ENCODE measurements at regions not wholly inside any gene's neighbourhood (a gene's known extent, or its start where the extent isn't known, plus 50 kb on each side); places are given as distances from the start of the nearest gene placed in this dataset.
A peak's percentile ranks its signal among the peaks of the same experiment; 100 is the strongest.
"Not testable (repeated sequence)": the region's sequence is repeated elsewhere in the genome, so short reads cannot be mapped to it uniquely, and the experiment has no call there.

DNA sequence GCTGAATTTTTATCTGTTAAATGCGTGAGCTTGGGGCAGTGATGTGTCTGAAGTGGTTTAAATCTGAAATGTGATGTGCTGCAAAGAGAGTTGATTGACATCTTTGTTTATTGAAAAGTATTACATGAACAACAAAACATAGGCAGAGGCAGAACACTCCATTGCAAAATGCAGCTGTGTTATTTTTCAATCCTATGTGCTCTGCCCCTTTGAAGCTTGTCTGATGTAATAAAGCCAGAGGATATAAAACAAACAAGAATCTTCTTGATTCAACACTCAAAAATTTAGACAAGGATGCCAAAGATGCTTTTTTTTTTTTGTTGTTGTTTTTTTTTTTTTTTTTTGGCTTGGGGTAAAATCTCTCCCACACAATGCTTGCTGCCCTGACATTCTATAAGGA, 482.4 kb upstream of the MMS22L start:
- FAIRE-seq = no peak
- TF ChIP-seq, protein P1, sequence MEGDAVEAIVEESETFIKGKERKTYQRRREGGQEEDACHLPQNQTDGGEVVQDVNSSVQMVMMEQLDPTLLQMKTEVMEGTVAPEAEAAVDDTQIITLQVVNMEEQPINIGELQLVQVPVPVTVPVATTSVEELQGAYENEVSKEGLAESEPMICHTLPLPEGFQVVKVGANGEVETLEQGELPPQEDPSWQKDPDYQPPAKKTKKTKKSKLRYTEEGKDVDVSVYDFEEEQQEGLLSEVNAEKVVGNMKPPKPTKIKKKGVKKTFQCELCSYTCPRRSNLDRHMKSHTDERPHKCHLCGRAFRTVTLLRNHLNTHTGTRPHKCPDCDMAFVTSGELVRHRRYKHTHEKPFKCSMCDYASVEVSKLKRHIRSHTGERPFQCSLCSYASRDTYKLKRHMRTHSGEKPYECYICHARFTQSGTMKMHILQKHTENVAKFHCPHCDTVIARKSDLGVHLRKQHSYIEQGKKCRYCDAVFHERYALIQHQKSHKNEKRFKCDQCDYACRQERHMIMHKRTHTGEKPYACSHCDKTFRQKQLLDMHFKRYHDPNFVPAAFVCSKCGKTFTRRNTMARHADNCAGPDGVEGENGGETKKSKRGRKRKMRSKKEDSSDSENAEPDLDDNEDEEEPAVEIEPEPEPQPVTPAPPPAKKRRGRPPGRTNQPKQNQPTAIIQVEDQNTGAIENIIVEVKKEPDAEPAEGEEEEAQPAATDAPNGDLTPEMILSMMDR (IDR thresholded peaks at IDR 0.05; ENCODE audit: insufficient read depth, low read length, severe bottlenecking) = no peak
- Histone ChIP-seq H3K4me3 (ENCODE audit: low read depth, low read length) (no peak overlapping the region), H3K27me3 (ENCODE audit: control insufficient read depth, insufficient read depth, low read length) (no peaks in the 10 kb centered on the region), H3K36me3 (ENCODE audit: control insufficient read depth, insufficient read depth, low read length) (no peaks in the 10 kb centered on the region)
- DNase-seq (ENCODE audit: low read depth) = peak; percentile 50

DNA sequence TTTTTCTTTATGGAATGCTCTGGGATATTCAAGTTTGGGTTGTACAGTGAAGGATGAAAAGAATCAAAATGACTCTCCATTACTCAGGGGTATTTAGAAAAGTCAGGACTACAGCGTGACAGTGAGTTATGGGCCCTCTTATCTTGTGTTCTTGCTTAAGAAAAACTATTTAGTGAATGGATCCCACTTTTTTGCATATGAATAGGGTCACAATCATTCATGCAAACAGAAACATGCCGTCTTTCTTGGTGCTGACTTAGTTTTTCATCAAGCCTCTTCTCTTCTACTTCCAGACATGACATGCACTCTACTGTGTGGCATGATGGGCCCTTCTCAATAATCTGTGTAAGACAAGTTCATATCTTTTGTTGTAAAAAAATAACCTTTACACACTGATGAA, 488.4 kb upstream of the MMS22L start:
- no peaks in the 10 kb centered on the region for H3K27me3 ChIP-seq (ENCODE audit: control insufficient read depth, insufficient read depth, low read length)
- FAIRE-seq = no peak

DNA sequence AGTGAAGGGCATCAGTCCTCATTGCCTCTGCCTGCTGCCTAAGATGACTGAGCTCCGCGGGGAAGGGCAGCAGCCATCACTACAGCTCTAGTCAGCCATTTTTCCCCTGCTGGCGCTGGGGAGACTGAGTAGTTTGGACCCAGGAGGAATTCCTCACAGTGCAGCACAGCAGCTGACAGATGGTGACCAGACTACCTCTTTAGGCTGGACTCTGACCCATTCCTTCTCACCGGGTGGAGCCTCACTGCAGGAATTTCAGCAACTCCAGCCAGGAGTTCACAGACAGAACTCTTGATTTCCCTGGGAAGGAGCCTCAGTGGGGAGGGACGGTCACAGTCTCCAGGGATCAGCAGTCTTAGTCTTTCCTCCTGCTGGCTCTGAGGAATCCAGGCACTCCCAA, 492.0 kb upstream of the MMS22L start:
- DNase-seq (ENCODE audit: low read depth) = no peak
- H3K4me3 ChIP-seq (ENCODE audit: low read depth, low read length) = no peak overlapping the region
- no peak for FAIRE-seq
- TF ChIP-seq, protein P1 (IDR thresholded peaks at IDR 0.05; ENCODE audit: insufficient read depth, low read length, severe bottlenecking) = no peak
- no peaks in the 10 kb centered on the region for H3K27me3 ChIP-seq (ENCODE audit: control insufficient read depth, insufficient read depth, low read length)
- H3K36me3 ChIP-seq (ENCODE audit: control insufficient read depth, insufficient read depth, low read length) = no peaks in the 10 kb centered on the region

More for the DNA sequence above, 488.4 kb upstream of the MMS22L start:
- Histone ChIP-seq H3K4me3 (ENCODE audit: low read depth, low read length) (no peak overlapping the region), H3K36me3 (ENCODE audit: control insufficient read depth, insufficient read depth, low read length) (no peaks in the 10 kb centered on the region)
- DNase-seq (ENCODE audit: low read depth) = no peak
- TF ChIP-seq, protein P1 (IDR thresholded peaks at IDR 0.05; ENCODE audit: insufficient read depth, low read length, severe bottlenecking) = no peak

DNA sequence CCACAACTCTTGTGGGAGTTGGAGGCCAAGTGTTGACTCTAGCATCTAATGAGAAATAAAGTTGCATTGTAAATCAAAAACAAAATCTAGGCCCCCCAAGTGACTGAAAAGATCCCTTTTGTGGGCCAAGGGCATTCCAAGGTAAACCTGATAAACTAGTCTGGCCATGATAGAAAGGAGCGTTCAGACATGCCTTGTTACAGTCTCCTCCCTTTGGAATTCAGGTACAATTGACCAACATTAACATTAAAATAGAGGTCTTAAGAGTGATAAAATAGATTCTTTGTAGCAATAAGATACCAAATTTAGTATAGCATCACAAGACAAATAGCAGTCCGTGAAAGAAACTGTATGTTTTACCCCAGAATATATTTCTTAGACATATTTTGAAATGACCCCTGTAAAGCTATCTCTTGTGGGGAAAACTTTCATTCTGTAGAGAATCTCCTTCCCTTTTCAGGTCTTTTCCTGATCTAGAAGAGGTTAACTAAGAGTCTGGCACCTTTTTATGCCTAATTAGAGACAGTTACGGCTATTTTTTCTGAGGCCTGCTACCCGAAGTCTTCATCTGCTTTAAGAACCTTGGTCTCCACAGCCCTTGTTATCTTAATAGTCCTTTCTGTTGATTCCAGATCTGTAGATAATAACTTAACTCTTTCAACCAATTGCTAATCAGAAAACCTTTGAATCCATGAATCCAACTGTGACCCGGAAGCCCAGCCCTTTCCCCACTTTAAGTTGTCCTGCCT, 495.4 kb upstream of the MMS22L start:
- TF ChIP-seq, protein P1 (IDR thresholded peaks at IDR 0.05; ENCODE audit: insufficient read depth, low read length, severe bottlenecking) = no peak
- FAIRE-seq (no peak), DNase-seq (ENCODE audit: low read depth) (peak; percentile 29)
- Histone ChIP-seq H3K27me3 (ENCODE audit: control insufficient read depth, insufficient read depth, low read length) (no peaks in the 10 kb centered on the region), H3K36me3 (ENCODE audit: control insufficient read depth, insufficient read depth, low read length) (no peaks in the 10 kb centered on the region), H3K4me3 (ENCODE audit: low read depth, low read length) (no peak overlapping the region)

DNA sequence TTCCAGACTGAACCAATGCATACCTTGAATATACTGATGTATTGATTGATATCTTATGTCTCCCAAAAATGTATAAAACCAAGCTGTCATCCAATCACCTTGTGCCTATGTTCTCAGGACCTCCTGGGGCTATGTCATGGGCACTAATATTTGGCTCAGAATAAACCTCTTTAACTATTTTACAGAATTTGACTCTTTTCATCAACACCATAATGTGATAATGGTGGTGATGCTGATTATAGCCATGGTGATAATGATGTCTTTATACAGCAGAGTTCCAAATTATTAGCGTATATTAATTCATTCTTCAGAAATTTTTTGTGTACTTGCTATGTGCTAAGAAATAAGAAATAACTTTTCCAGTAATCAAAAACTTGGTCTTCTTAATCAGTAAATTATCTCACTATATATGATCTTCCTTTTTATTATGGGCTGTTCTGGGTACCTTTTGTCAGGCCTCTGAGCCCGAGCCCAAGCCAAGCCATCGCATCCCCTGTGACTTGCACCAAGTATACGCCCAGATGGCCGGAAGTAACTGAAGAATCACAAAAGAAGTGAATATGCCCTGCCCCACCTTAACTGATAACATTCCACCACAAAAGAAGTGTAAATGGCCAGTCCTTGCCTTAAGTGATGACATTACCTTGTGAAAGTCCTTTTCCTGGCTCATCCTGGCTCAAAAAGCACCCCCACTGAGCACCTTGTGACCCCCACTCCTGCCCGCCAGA, 496.2 kb upstream of the MMS22L start:
- FAIRE-seq; H3K4me3 ChIP-seq (ENCODE audit: low read depth, low read length); H3K27me3 ChIP-seq (ENCODE audit: control insufficient read depth, insufficient read depth, low read length); DNase-seq (ENCODE audit: low read depth); H3K36me3 ChIP-seq (ENCODE audit: control insufficient read depth, insufficient read depth, low read length): not testable (repeated sequence)

DNA sequence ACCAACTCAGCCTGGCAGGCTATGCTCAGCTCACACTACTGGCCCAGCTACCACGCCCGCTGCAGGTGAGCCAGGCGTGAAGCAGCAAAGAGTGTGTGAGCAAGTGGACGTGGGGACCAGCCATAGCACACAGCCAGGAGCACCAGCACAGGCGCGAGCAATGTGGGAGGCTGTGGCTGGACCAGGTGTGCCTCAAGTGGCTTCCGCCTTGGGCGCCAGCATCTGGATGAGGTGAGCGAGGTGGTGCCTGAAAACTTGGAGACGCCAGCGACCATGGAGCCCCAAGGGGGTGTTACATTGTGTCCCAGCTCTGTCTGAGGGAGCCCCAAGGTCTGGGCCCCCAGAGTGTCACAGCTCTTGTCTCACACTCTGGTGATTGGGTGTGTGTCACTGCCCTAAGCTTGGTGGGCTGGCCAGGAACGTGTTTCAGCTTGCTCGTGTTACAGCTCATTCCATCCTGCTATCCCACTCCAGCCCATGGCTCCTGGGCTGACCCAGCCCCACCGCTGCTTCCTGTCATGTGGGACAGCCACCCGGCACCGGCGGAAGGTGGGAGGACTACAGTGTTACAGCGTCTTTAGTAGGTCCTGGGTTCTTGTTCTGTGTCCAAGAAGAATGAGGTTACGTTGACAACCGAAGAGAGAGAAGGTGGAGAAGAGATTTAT, 508.0 kb upstream of the MMS22L start:
- no peaks in the 10 kb centered on the region for H3K36me3 ChIP-seq (ENCODE audit: control insufficient read depth, insufficient read depth, low read length)
- DNase-seq (ENCODE audit: low read depth) (no peak), FAIRE-seq (no peak)
- no peak overlapping the region for H3K4me3 ChIP-seq (ENCODE audit: low read depth, low read length)
- TF ChIP-seq, protein P1 (IDR thresholded peaks at IDR 0.05; ENCODE audit: insufficient read depth, low read length, severe bottlenecking) = no peak
- H3K27me3 ChIP-seq (ENCODE audit: control insufficient read depth, insufficient read depth, low read length) = no peaks in the 10 kb centered on the region

Measured in bronchial epithelial cell (primary cell).